Fibroblast of lung (primary cell): ENCODE measurements at regions not wholly inside any gene's neighbourhood (a gene's known extent, or its start where the extent isn't known, plus 50 kb on each side); places are given as distances from the start of the nearest gene placed in this dataset.

ENCODE experiments used
- DNase-seq, 2 donors: peaks; one replicate each; pipeline versions ENCODE4 v3.0.0 to v3.0.0-alpha.2; 2010; ENCODE audit warnings: low read depth in 2 of 2
- H2AFZ ChIP-seq: 2 replicates; pipeline ENCODE4 v1.5.1; 2012; ENCODE audit warnings: low read length, control low read depth, inconsistent platforms
- H3K27ac ChIP-seq: 2 replicates; pipeline ENCODE4 v1.5.1; 2011; ENCODE audit warnings: low read length, control low read depth; ENCODE audit not compliant: insufficient read depth
- H3K27me3 ChIP-seq: 2 replicates; pipeline ENCODE4 v1.5.1; 2011; ENCODE audit warnings: mild to moderate bottlenecking, low read length; ENCODE audit not compliant: control insufficient read depth, insufficient read depth
- H3K36me3 ChIP-seq: 2 replicates; pipeline ENCODE4 v1.5.1; 2011; ENCODE audit warnings: low read length; ENCODE audit not compliant: control insufficient read depth, insufficient read depth
- H3K4me1 ChIP-seq: 2 replicates; pipeline ENCODE4 v1.5.1; 2011; ENCODE audit warnings: low read length; ENCODE audit not compliant: control insufficient read depth, insufficient read depth; ENCODE audit errors: extremely low read depth
- H3K4me2 ChIP-seq: 2 replicates; pipeline ENCODE4 v1.5.1; 2011; ENCODE audit warnings: low read length, control low read depth; ENCODE audit not compliant: insufficient read depth; ENCODE audit errors: extremely low read depth
- H3K4me3 ChIP-seq, 4 experiments: fragments of 200-600 bp in 1 of 4; sonication (generic) in 1 of 4; replicated peaks in 1 of 4; 2 replicates each; pipeline ENCODE4 v1.5.1; 2011 to 2016; ENCODE audit warnings: low read length in 4 of 4, low read depth in 3 of 4, mild to moderate bottlenecking in 3 of 4, control low read depth in 2 of 4, inconsistent platforms in 1 of 4, mixed read lengths in 1 of 4; ENCODE audit not compliant: insufficient read depth in 1 of 4; ENCODE audit errors: control extremely low read depth in 1 of 4
- H3K79me2 ChIP-seq: 2 replicates; pipeline ENCODE4 v1.5.1; 2012; ENCODE audit warnings: mild to moderate bottlenecking, low read length, inconsistent platforms; ENCODE audit not compliant: control insufficient read depth, insufficient read depth
- H3K9ac ChIP-seq: 2 replicates; pipeline ENCODE4 v1.5.1; 2011; ENCODE audit warnings: mild to moderate bottlenecking, low read length, control low read depth; ENCODE audit not compliant: insufficient read depth
- H3K9me3 ChIP-seq: 2 replicates; pipeline ENCODE4 v1.5.1; 2012; ENCODE audit warnings: low read depth, low read length; ENCODE audit not compliant: control insufficient read depth, insufficient read depth
- H4K20me1 ChIP-seq: 2 replicates; pipeline ENCODE4 v1.5.1; 2011; ENCODE audit warnings: low read length; ENCODE audit not compliant: control insufficient read depth, insufficient read depth; ENCODE audit errors: extremely low read depth
- CTCF ChIP-seq, 2 donors: IDR thresholded peaks in 1 of 2; conservative IDR thresholded peaks in 1 of 2; 1 replicate in 1 of 2; 2 replicates in 1 of 2; pipeline ENCODE4 v1.5.1; 2011 to 2012; ENCODE audit warnings: low read length in 2 of 2, control low read depth in 1 of 2, inconsistent platforms in 1 of 2, low read depth in 1 of 2, mild to moderate bottlenecking in 1 of 2
- EZH2 ChIP-seq: IDR thresholded peaks from 2 replicates; pipeline ENCODE4 v1.5.1; 2012; ENCODE audit warnings: low read length, control low read depth, mild to moderate bottlenecking; ENCODE audit errors: missing control alignments

- Histone ChIP-seq H3K9ac (no peak overlapping the region), H3K36me3 (no peaks in the 10 kb centered on the region), H3K79me2 (no peaks in the 10 kb centered on the region), H3K27ac (no peak overlapping the region), H3K27me3 (no peaks in the 10 kb centered on the region), H3K4me1 (no peaks in the 10 kb centered on the region), H4K20me1 (no peaks in the 10 kb centered on the region), H2AFZ (no peak overlapping the region), H3K9me3 (no peaks in the 10 kb centered on the region), H3K4me2 (no peak overlapping the region), H3K4me3 (no peak overlapping the region)
- no peak for DNase-seq
- TF ChIP-seq CTCF (conservative IDR thresholded peaks at IDR 0.05 in 1 of 2, IDR thresholded peaks at IDR 0.05 in 1 of 2; ENCODE audit: low read depth in 1 of 2, low read length in 2 of 2) (no peak), EZH2 (no peak)
These were observed 94.6 kb upstream of the SKOR2 start for GRCh38 chr18:47346016-47346415.

GRCh38 chr18:47345291-47345690 lies 93.8 kb upstream of the SKOR2 start:
- no peaks in the 10 kb centered on the region for H4K20me1 ChIP-seq

DNA sequence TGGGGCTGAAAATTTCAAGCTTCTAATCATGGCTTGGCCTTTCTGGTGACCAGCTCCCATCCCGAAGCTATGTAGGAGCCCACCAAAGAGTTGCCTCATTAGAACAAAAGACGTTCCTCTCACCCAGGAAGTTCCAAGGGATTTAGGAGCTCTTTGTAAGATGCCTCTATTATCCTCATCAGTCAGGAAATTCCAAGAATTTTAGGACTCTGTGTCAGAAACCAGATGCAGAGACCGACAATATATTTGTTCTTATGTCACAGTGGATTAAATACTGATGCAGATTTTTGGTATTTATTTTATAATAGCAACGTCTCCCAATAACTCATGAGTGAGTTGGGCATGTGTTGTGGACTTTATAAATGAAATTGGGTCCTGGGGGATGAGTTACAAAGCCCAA lies 91.8 kb upstream of the SKOR2 start:
- Histone ChIP-seq H3K4me2 (no peak overlapping the region), H3K9me3 (no peaks in the 10 kb centered on the region), H3K36me3 (no peaks in the 10 kb centered on the region), H3K79me2 (no peaks in the 10 kb centered on the region), H3K27ac (no peak overlapping the region), H3K4me3 (no peak overlapping the region), H4K20me1 (no peaks in the 10 kb centered on the region), H2AFZ (no peak overlapping the region), H3K27me3 (no peaks in the 10 kb centered on the region), H3K4me1 (no peaks in the 10 kb centered on the region), H3K9ac (no peak overlapping the region)
- TF ChIP-seq CTCF (conservative IDR thresholded peaks at IDR 0.05 in 1 of 2, IDR thresholded peaks at IDR 0.05 in 1 of 2; ENCODE audit: low read depth in 1 of 2, low read length in 2 of 2) (no peak), EZH2 (no peak)
- DNase-seq = no peak

More at GRCh38 chr18:47345291-47345690, 93.8 kb upstream of the SKOR2 start:
- Histone ChIP-seq H3K4me3 (no peak overlapping the region), H3K36me3 (no peaks in the 10 kb centered on the region), H2AFZ (no peak overlapping the region), H3K9ac (no peak overlapping the region), H3K4me2 (no peak overlapping the region), H3K79me2 (no peaks in the 10 kb centered on the region), H3K27ac (no peak overlapping the region), H3K9me3 (no peaks in the 10 kb centered on the region), H3K4me1 (no peaks in the 10 kb centered on the region), H3K27me3 (no peaks in the 10 kb centered on the region)
- no peak for DNase-seq
- TF ChIP-seq CTCF (conservative IDR thresholded peaks at IDR 0.05 in 1 of 2, IDR thresholded peaks at IDR 0.05 in 1 of 2; ENCODE audit: low read depth in 1 of 2, low read length in 2 of 2) (no peak), EZH2 (no peak)
